SK-N-SH treated with all-trans-retinoic acid at 6 μM for 48 hours (cell line): ENCODE measurements at regions not wholly inside any gene's neighbourhood (a gene's known extent, or its start where the extent isn't known, plus 50 kb on each side); places are given as distances from the start of the nearest gene placed in this dataset.

ENCODE experiments used
- ATAC-seq: fragments of 200-7000 bp; cut with Tn5 transposase; 3 replicates; pipeline ENCODE4 v1.9.1; 2020; ENCODE audit warnings: mild to moderate bottlenecking, moderate library complexity
- ARNTL ChIP-seq: fragments of 450-650 bp; formaldehyde crosslinking; IDR thresholded peaks from 2 replicates; pipeline ENCODE4 v1.5.0; 2020; ENCODE audit warnings: low read depth, mild to moderate bottlenecking, moderate library complexity, borderline replicate concordance
- BACH2 ChIP-seq: fragments of 250-450 bp; sonication (Bioruptor Pico); IDR thresholded peaks from 2 replicates; pipeline ENCODE4 v1.9.0; 2021; ENCODE audit warnings: mild to moderate bottlenecking, borderline replicate concordance
- ESRRG ChIP-seq: fragments of 250-450 bp; sonication (Bioruptor Pico); IDR thresholded peaks from 2 replicates; pipeline ENCODE4 v1.6.1; 2021; ENCODE audit warnings: mild to moderate bottlenecking
- ISL1 ChIP-seq: fragments of 250-450 bp; sonication (Bioruptor Pico); IDR thresholded peaks from 2 replicates; pipeline ENCODE4 v2.1.2; 2022; ENCODE audit warnings: mild to moderate bottlenecking, moderate library complexity
- OSR1 ChIP-seq: fragments of 250-450 bp; sonication (Bioruptor Pico); IDR thresholded peaks from 2 replicates; pipeline ENCODE4 v1.8.0; 2022; ENCODE audit warnings: moderate library complexity, mild to moderate bottlenecking, inconsistent platforms
- PATZ1 ChIP-seq: fragments of 250-450 bp; sonication (Bioruptor Pico); IDR thresholded peaks from 2 replicates; pipeline ENCODE4 v1.8.0; 2020; ENCODE audit warnings: mild to moderate bottlenecking, moderate library complexity, borderline replicate concordance
- POU6F1 ChIP-seq: fragments of 250-450 bp; sonication (Bioruptor Pico); IDR thresholded peaks from 2 replicates; pipeline ENCODE4 v1.8.0; 2021; ENCODE audit warnings: low read depth, mild to moderate bottlenecking, moderate library complexity, borderline replicate concordance
- PPARA ChIP-seq: fragments of 250-450 bp; sonication (Bioruptor Pico); IDR thresholded peaks from 2 replicates; pipeline ENCODE4 v1.5.0; 2020; ENCODE audit warnings: mild to moderate bottlenecking, borderline replicate concordance
- RARB ChIP-seq: fragments of 250-450 bp; sonication (Bioruptor Pico); IDR thresholded peaks from 2 replicates; pipeline ENCODE4 v1.8.0; 2021; ENCODE audit warnings: mild to moderate bottlenecking, moderate library complexity
- SNAI2 ChIP-seq: fragments of 250-450 bp; sonication (Bioruptor Pico); IDR thresholded peaks from 2 replicates; pipeline ENCODE4 v1.5.0; 2020; ENCODE audit warnings: mild to moderate bottlenecking, moderate library complexity
- TOX ChIP-seq: fragments of 250-450 bp; sonication (Bioruptor Pico); IDR thresholded peaks from 2 replicates; pipeline ENCODE4 v1.8.0; 2021; ENCODE audit warnings: mild to moderate bottlenecking, moderate library complexity, borderline replicate concordance
- TSHZ2 ChIP-seq: fragments of 250-450 bp; sonication (Bioruptor Pico); IDR thresholded peaks from 2 replicates; pipeline ENCODE4 v1.5.0; 2020; ENCODE audit warnings: mild to moderate bottlenecking, moderate library complexity
- ZC3H10 ChIP-seq: fragments of 250-450 bp; sonication (Bioruptor Pico); IDR thresholded peaks from 2 replicates; pipeline ENCODE4 v1.5.1; 2021; ENCODE audit warnings: mild to moderate bottlenecking, moderate library complexity
- ZFP3 ChIP-seq: fragments of 250-450 bp; sonication (Bioruptor Pico); IDR thresholded peaks from 2 replicates; pipeline ENCODE4 v1.5.0; 2020; ENCODE audit warnings: mild to moderate bottlenecking, moderate library complexity
- ZFP30 ChIP-seq: fragments of 450-650 bp; formaldehyde crosslinking; IDR thresholded peaks from 2 replicates; pipeline ENCODE4 v1.5.0; 2022; ENCODE audit warnings: mild to moderate bottlenecking, moderate library complexity
- ZNF565 ChIP-seq: fragments of 450-650 bp; formaldehyde crosslinking; conservative IDR thresholded peaks from 2 replicates; pipeline ENCODE4 v1.5.0; 2020; ENCODE audit warnings: low read depth, mild to moderate bottlenecking, moderate library complexity
- ZNF70 ChIP-seq: fragments of 450-650 bp; formaldehyde crosslinking; IDR thresholded peaks from 2 replicates; pipeline ENCODE4 v1.5.0; 2020; ENCODE audit warnings: mild to moderate bottlenecking, moderate library complexity
- ZNF8 ChIP-seq: fragments of 450-650 bp; formaldehyde crosslinking; IDR thresholded peaks from 2 replicates; pipeline ENCODE4 v1.5.0; 2020; ENCODE audit warnings: mild to moderate bottlenecking, moderate library complexity
- TF ChIP-seq, protein P1 (sequence below): fragments of 250-450 bp; sonication (Bioruptor Pico); IDR thresholded peaks from 2 replicates; pipeline ENCODE4 v1.5.1; 2020; ENCODE audit warnings: low read depth, mild to moderate bottlenecking, moderate library complexity
- TF ChIP-seq, protein P2 (sequence below): fragments of 250-450 bp; sonication (Bioruptor Pico); IDR thresholded peaks from 2 replicates; pipeline ENCODE4 v1.5.1; 2021; ENCODE audit warnings: mild to moderate bottlenecking, moderate library complexity

GRCh38 chr1:96513136-96513535 is 208.4 kb upstream of the PTBP2 start:
- TF ChIP-seq TOX (CRISPR knock-in tag) = no peak
- no peak for TF ChIP-seq PPARA (CRISPR knock-in tag)
- TF ChIP-seq POU6F1 (CRISPR knock-in tag) = no peak
- no peak for TF ChIP-seq RARB (CRISPR knock-in tag)
- TF ChIP-seq ZNF8 (CRISPR knock-in tag) = no peak
- TF ChIP-seq PATZ1 (CRISPR knock-in tag) = no peak
- TF ChIP-seq ZNF565 (CRISPR knock-in tag) = no peak
- TF ChIP-seq ISL1 = no peak
- no peak for TF ChIP-seq BACH2 (CRISPR knock-in tag)
- no peak for TF ChIP-seq OSR1
- TF ChIP-seq ZFP3 (CRISPR knock-in tag) = no peak
- no peak for TF ChIP-seq TSHZ2
- TF ChIP-seq ZFP30 (CRISPR knock-in tag) = no peak
- TF ChIP-seq, protein P1, sequence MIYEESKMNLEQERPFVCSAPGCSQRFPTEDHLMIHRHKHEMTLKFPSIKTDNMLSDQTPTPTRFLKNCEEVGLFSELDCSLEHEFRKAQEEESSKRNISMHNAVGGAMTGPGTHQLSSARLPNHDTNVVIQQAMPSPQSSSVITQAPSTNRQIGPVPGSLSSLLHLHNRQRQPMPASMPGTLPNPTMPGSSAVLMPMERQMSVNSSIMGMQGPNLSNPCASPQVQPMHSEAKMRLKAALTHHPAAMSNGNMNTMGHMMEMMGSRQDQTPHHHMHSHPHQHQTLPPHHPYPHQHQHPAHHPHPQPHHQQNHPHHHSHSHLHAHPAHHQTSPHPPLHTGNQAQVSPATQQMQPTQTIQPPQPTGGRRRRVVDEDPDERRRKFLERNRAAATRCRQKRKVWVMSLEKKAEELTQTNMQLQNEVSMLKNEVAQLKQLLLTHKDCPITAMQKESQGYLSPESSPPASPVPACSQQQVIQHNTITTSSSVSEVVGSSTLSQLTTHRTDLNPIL (CRISPR knock-in tag) = no peak
- ATAC-seq = no peak

- no peak for TF ChIP-seq SNAI2 (CRISPR knock-in tag)
- TF ChIP-seq ZNF70 (CRISPR knock-in tag) = no peak
- TF ChIP-seq, protein P2, sequence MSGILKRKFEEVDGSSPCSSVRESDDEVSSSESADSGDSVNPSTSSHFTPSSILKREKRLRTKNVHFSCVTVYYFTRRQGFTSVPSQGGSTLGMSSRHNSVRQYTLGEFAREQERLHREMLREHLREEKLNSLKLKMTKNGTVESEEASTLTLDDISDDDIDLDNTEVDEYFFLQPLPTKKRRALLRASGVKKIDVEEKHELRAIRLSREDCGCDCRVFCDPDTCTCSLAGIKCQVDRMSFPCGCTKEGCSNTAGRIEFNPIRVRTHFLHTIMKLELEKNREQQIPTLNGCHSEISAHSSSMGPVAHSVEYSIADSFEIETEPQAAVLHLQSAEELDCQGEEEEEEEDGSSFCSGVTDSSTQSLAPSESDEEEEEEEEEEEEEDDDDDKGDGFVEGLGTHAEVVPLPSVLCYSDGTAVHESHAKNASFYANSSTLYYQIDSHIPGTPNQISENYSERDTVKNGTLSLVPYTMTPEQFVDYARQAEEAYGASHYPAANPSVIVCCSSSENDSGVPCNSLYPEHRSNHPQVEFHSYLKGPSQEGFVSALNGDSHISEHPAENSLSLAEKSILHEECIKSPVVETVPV (CRISPR knock-in tag) = no peak
- no peak for TF ChIP-seq ZNF565 (CRISPR knock-in tag)
- ATAC-seq = no peak
Measured at GRCh38 chr1:96515430-96515829, 206.2 kb upstream of the PTBP2 start.

DNA sequence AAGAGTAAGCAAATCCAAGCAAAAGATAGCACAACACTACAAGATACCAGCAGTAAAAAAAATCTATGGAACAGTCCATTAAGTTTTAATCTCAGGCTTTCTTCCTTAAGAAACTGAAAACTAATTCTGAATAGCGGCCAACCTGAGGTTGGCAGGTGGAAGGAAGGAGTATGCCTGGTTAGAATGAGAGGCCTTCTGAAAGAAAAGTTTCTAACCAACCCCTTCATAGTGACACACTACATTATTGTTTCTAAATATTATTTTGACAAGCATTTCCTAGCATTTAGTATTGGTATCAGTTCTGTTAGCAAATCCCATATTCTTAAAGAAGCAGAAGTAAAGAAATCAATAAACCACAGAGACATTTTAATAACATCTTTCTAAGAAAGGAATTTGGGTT is 205.7 kb upstream of the PTBP2 start:
- ATAC-seq = no peak
- TF ChIP-seq BACH2 (CRISPR knock-in tag) (no peak), ZC3H10 (CRISPR knock-in tag) (no peak), PATZ1 (CRISPR knock-in tag) (no peak), TOX (CRISPR knock-in tag) (no peak), ZFP3 (CRISPR knock-in tag) (no peak), ZFP30 (CRISPR knock-in tag) (no peak), ESRRG (CRISPR knock-in tag) (no peak), ZNF8 (CRISPR knock-in tag) (no peak), ARNTL (CRISPR knock-in tag) (no peak), OSR1 (no peak), ZNF565 (CRISPR knock-in tag) (no peak), RARB (CRISPR knock-in tag) (no peak), ZNF70 (CRISPR knock-in tag) (no peak)
- TF ChIP-seq, protein P1 (CRISPR knock-in tag) = no peak
- TF ChIP-seq, protein P2 (CRISPR knock-in tag) = no peak
